Osteoblast (primary cell): ENCODE measurements at regions not wholly inside any gene's neighbourhood (a gene's known extent, or its start where the extent isn't known, plus 50 kb on each side); places are given as distances from the start of the nearest gene placed in this dataset.
"Not testable (repeated sequence)": the region's sequence is repeated elsewhere in the genome, so short reads cannot be mapped to it uniquely, and the experiment has no call there.

ENCODE experiments used
- DNase-seq: peaks from one replicate; pipeline ENCODE4 v3.0.0; 2011; ENCODE audit warnings: low spot score, mixed read lengths; ENCODE audit not compliant: insufficient read length; ENCODE audit errors: missing footprints
- H2AFZ ChIP-seq: 2 replicates; pipeline ENCODE4 v1.6.0; 2011; ENCODE audit warnings: mild to moderate bottlenecking, low read length
- H3K27ac ChIP-seq: 2 replicates; pipeline ENCODE4 v1.5.1; 2011; ENCODE audit warnings: mild to moderate bottlenecking, low read depth, low read length, moderate library complexity
- H3K27me3 ChIP-seq: 2 replicates; pipeline ENCODE4 v1.6.0; 2012; ENCODE audit warnings: mild to moderate bottlenecking, control low read depth, inconsistent platforms, low read length, moderate library complexity; ENCODE audit not compliant: insufficient read depth
- H3K36me3 ChIP-seq: 2 replicates; pipeline ENCODE4 v1.5.1; 2011; ENCODE audit warnings: mild to moderate bottlenecking, low read length, control low read depth, moderate library complexity; ENCODE audit not compliant: insufficient read depth
- H3K4me1 ChIP-seq: 2 replicates; pipeline ENCODE4 v1.5.1; 2011; ENCODE audit warnings: mild to moderate bottlenecking, low read length, control low read depth, moderate library complexity; ENCODE audit not compliant: insufficient read depth
- H3K4me2 ChIP-seq: 2 replicates; pipeline ENCODE4 v1.6.0; 2011; ENCODE audit warnings: mild to moderate bottlenecking, low read length; ENCODE audit not compliant: insufficient read depth
- H3K4me3 ChIP-seq: fragments of 200-600 bp; sonication (generic); 3 replicates; pipeline ENCODE4 v1.5.1; 2012; ENCODE audit warnings: mild to moderate bottlenecking, low read length, inconsistent platforms; ENCODE audit not compliant: insufficient read depth
- H3K79me2 ChIP-seq: 2 replicates; pipeline ENCODE4 v1.6.0; 2012; ENCODE audit warnings: mild to moderate bottlenecking, low read length, control low read depth, inconsistent platforms; ENCODE audit not compliant: insufficient read depth
- H3K9me3 ChIP-seq: 2 replicates; pipeline ENCODE4 v1.5.1; 2011; ENCODE audit warnings: low read depth, low read length, control low read depth
- H4K20me1 ChIP-seq: 2 replicates; pipeline ENCODE4 v1.6.0; 2012; ENCODE audit warnings: mild to moderate bottlenecking, low read length, control low read depth; ENCODE audit not compliant: insufficient read depth
- TF ChIP-seq, protein P1 (sequence below): IDR thresholded peaks from 2 replicates; pipeline ENCODE4 v1.5.1; 2011; ENCODE audit warnings: mild to moderate bottlenecking, low read depth, low read length, moderate library complexity; ENCODE audit errors: extremely low read depth

DNA sequence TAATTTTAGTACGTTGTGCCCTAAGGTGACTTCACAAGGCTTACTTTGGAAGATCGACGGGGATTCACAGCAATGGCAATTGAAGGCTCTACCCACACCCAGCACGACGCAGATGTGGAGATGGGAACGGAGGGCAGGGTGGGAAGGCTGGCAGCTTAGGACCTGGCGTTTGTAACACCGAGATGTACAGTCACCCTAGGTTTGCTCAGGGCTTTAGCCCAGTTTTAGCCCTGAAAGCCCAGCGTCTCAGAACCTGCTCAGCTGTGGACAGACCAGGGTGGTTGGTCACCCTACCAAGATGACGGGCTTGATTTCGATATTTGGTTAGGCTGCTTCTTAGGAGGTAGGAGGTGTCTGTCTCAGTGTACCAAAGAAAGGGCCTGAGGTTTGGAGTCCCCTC lies 100.5 kb upstream of the MED13L start:
- Histone ChIP-seq H3K27me3 (no peaks in the 10 kb centered on the region), H3K4me1 (peaks cover 37% of the 10 kb centered on the region), H3K36me3 (no peaks in the 10 kb centered on the region), H2AFZ (no peak overlapping the region), H3K79me2 (no peaks in the 10 kb centered on the region), H3K4me3 (no peak overlapping the region), H3K27ac (no peak overlapping the region), H3K9me3 (no peaks in the 10 kb centered on the region), H3K4me2 (no peak overlapping the region), H4K20me1 (no peaks in the 10 kb centered on the region)
- DNase-seq = no peak
- TF ChIP-seq, protein P1, sequence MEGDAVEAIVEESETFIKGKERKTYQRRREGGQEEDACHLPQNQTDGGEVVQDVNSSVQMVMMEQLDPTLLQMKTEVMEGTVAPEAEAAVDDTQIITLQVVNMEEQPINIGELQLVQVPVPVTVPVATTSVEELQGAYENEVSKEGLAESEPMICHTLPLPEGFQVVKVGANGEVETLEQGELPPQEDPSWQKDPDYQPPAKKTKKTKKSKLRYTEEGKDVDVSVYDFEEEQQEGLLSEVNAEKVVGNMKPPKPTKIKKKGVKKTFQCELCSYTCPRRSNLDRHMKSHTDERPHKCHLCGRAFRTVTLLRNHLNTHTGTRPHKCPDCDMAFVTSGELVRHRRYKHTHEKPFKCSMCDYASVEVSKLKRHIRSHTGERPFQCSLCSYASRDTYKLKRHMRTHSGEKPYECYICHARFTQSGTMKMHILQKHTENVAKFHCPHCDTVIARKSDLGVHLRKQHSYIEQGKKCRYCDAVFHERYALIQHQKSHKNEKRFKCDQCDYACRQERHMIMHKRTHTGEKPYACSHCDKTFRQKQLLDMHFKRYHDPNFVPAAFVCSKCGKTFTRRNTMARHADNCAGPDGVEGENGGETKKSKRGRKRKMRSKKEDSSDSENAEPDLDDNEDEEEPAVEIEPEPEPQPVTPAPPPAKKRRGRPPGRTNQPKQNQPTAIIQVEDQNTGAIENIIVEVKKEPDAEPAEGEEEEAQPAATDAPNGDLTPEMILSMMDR = no peak

DNA sequence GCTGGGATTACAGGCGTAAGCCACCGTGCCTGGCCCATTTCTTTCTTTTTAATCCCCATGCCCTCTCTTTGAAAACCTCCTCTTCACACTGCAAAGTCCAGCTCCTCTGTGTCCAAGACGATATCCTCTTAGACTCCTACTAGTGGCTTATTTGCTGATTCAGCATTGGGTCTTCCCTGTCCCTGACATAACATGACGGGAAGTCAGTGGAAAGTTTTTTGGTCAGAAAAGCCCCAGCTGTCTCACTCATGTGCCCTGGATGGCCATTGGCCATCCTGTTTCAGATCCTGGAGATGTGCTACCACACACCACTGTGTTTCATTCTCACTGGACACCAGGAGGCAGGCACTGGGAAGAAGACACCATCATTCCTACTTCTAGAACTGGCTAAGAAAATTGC lies 102.6 kb upstream of the MED13L start:
- no peak for DNase-seq
- no peak overlapping the region for H3K27ac ChIP-seq
- no peaks in the 10 kb centered on the region for H3K27me3 ChIP-seq
- no peak overlapping the region for H3K4me3 ChIP-seq
- H3K9me3 ChIP-seq = no peaks in the 10 kb centered on the region
- H3K4me2 ChIP-seq = no peak overlapping the region
- H3K36me3 ChIP-seq = no peaks in the 10 kb centered on the region
- H3K4me1 ChIP-seq = peaks cover 45% of the 10 kb centered on the region
- TF ChIP-seq, protein P1 = no peak
- no peaks in the 10 kb centered on the region for H4K20me1 ChIP-seq
- no peaks in the 10 kb centered on the region for H3K79me2 ChIP-seq
- H2AFZ ChIP-seq = no peak overlapping the region

DNA sequence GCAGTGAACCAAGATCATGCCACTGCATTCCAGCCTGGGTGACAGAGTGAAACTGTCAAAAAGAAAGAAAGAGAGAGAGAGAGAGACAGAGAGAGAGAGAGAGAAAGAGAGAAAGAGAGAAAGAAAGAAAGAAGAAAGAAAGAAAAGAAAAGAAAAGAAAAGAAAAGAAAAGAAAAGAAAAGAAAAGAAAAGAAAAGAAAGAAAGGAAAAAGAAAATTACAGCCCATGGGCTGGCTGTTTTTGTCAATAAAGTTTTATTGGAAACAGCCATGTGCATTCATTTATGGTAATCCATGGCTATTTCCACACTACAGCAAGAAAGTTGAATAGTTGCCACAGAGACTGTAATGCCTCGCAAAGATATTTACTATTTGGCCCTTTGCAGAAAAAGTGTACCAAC lies 103.2 kb upstream of the MED13L start:
- not testable (repeated sequence) for H4K20me1 ChIP-seq, H3K9me3 ChIP-seq, H3K27me3 ChIP-seq, H3K36me3 ChIP-seq, H3K4me3 ChIP-seq, H2AFZ ChIP-seq, H3K79me2 ChIP-seq, DNase-seq, H3K4me2 ChIP-seq
- peaks cover 50% of the 10 kb centered on the region for H3K4me1 ChIP-seq
- peak overlapping the region; percentile 91 for H3K27ac ChIP-seq

DNA sequence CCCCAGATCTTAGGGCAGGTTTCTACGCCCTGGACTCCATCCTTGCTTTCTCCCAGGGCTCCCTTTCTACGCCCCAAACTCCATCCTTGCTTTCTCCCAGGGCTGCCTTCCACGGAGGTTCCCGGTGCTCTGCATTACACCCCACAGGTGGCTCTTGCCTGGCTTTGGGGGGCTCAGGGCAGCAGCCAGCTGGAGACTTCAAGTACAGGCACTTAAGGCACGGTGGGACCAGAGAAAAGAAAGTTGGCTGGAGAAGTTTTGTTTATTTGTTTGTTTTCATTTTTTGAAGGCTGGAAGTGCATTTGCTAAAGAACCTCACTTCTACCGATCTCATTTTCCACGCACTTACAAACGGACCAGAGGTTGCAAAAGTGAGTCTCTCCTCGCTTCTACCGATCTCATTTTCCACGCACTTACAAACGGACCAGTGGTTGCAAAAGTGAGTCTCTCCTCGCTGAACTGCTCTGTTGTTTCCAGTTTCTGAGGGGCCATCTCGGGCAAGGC lies 103.8 kb upstream of the MED13L start:
- TF ChIP-seq, protein P1 = no peak
- peak overlapping the region; percentile 91 for H3K27ac ChIP-seq
- H3K4me1 ChIP-seq = peaks cover 47% of the 10 kb centered on the region
- no peaks in the 10 kb centered on the region for H3K9me3 ChIP-seq
- H3K4me3 ChIP-seq = peak overlapping the region; percentile 14
- H4K20me1 ChIP-seq = no peaks in the 10 kb centered on the region
- H3K4me2 ChIP-seq = peak overlapping the region; percentile 69
- DNase-seq = no peak
- no peaks in the 10 kb centered on the region for H3K79me2 ChIP-seq
- no peaks in the 10 kb centered on the region for H3K36me3 ChIP-seq
- H3K27me3 ChIP-seq = no peaks in the 10 kb centered on the region
- peak overlapping the region; percentile 54 for H2AFZ ChIP-seq
